ENCODE measurements at regions not wholly inside any gene's neighbourhood (a gene's known extent, or its start where the extent isn't known, plus 50 kb on each side); places are given as distances from the start of the nearest gene placed in this dataset.

DNA sequence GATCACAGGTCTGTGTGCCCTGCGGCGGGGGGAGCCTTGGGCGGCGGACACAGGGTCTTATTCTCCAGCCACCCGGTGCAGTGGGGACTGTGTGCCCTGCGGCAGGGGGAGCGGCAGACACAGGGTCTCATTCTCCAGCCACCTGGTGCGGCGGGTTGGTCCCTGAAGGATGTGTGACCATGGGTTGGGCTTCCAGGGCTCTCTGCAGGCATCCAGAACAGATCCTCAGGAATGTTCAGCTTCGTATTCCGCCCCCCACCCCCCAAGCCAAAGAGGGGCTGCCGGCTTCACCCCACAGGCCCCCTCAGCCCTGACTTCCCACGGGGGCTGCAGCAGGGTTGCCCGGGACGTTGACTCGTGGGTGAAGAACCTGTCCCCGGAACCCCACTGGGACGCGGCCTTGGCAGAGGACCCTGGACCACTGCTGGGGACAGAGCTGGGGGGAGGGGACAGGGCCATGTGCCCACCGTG lies 154.5 kb upstream of the PPP2R2D start:
- TF ChIP-seq, protein P1, sequence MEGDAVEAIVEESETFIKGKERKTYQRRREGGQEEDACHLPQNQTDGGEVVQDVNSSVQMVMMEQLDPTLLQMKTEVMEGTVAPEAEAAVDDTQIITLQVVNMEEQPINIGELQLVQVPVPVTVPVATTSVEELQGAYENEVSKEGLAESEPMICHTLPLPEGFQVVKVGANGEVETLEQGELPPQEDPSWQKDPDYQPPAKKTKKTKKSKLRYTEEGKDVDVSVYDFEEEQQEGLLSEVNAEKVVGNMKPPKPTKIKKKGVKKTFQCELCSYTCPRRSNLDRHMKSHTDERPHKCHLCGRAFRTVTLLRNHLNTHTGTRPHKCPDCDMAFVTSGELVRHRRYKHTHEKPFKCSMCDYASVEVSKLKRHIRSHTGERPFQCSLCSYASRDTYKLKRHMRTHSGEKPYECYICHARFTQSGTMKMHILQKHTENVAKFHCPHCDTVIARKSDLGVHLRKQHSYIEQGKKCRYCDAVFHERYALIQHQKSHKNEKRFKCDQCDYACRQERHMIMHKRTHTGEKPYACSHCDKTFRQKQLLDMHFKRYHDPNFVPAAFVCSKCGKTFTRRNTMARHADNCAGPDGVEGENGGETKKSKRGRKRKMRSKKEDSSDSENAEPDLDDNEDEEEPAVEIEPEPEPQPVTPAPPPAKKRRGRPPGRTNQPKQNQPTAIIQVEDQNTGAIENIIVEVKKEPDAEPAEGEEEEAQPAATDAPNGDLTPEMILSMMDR (IDR thresholded peaks at IDR 0.05), result no peak

DNA sequence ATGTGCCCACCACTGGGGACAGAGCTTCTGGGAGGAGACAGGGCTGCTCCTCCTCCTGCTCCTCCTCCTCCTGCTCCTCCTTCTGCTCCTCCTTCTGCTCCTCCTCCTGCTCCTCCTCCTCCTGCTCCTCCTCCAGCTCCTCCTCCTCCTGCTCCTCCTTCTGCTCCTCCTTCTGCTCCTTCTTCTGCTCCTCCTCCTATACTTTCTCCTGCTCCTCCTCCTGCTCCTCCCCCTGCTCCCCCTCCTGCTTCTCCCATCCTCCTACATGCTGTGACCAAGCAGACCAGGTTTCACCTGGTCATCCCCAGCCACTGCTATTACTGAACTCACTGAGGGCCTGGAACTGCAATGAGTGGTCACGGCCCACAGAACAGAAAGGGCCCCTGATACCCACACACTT lies 154.0 kb upstream of the PPP2R2D start:
- TF ChIP-seq, protein P1 (IDR thresholded peaks at IDR 0.05), result no peak

DNA sequence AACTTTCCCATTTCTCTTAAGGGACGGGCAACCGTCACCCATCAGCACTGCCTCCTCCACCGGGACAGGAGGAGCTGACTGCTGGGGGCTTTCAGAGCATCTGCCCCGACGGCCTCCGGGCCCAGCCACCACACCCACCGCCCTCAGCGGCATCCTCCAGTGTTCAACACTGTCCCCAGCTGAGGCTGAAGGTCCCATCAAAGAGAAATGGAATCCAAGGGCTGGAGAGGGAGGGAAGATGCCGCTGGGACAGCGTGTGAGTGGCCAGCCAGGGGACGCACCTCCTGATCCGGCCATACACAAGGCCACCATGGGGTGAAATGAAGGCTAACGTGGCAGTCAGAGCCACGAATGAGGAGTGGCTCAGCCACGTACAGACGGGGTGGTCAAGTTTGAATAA lies 153.6 kb upstream of the PPP2R2D start:
- TF ChIP-seq, protein P1 (IDR thresholded peaks at IDR 0.05), result no peak

DNA sequence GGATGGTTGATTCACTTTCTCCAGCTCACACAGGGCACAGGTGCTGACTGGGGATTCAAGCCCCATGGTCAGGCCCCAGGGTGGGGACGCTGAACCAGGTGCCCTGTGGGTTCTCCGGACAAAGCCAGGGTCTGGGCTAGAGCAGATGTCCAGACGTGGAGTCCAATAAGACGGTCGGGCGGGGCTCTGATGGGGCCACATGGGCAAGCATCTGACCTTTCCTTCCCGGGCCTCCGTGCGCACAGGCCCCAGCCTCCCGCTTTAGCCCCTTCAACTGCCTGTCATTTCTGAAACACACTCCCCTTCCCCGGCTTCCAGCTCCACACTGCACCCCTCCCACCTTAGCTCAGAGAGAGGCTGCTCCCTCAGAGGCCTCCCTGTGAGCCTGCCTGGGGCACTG lies 153.0 kb upstream of the PPP2R2D start:
- TF ChIP-seq, protein P1 (IDR thresholded peaks at IDR 0.05), result no peak

DNA sequence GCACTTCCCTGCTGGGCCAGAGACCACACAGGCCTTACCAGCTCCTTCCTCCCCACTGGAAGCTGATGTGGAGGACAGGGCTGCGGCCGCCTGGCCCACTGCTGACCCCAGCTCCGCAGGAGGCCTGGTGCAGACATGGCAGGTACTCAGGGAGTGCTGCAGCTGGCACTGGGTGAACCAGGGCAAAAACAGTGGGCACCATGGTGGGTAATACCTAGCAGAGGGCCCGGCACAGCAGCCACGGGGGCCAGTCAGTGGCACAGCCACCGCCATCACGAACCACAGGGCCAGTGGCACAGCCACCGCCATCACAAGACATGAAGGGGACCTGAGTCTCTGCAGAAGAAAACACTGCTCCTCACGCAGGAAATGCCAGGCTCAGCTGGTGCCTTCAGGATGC lies 152.6 kb upstream of the PPP2R2D start:
- TF ChIP-seq, protein P1 (IDR thresholded peaks at IDR 0.05), result no peak

DNA sequence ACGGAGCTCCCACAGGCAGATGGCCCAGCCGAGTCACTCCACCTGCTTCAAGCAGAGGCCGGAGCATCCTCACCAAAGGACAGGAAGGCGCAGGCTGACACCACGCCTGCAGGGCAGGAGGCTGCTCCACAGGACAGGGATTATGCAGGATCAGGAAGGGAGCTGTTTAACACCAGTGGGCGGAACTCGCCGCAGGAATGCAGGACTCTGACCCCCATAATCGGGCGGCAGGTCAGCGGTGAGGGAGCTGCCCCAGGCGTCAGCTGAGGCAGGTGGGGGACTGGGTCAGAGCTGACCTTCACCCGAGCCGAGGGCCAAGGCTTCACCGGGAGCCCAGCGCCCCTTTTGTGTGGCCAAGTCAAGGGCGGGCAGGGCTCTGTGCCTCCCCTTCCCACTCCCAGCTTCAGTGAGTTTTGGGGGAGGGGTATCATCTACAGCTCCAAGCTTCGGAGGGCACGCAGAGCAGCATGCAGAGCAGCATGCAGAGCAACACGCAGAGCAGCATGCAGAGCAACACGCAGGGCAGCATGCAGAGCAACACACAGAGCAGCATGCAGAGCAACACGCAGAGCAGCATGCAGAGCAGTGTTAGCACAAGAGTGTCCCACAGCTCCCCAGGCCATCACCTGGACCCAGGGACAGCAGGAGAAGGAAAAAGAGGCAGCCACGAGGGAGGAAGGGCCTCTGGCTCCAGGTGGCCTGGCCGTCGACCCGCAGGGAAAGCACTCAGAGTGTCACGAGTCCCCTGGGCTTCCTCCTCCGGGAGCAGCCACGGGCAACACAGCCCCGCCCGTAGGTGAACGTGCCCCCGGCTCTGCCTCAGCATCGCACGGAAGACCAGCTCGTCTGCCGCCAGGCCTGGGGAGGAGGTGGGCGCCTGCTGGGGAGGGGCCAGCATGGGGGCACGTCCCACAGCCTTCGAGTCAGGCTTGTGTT lies 151.7 kb upstream of the PPP2R2D start:
- TF ChIP-seq, protein P1 (IDR thresholded peaks at IDR 0.05), result no peak

DNA sequence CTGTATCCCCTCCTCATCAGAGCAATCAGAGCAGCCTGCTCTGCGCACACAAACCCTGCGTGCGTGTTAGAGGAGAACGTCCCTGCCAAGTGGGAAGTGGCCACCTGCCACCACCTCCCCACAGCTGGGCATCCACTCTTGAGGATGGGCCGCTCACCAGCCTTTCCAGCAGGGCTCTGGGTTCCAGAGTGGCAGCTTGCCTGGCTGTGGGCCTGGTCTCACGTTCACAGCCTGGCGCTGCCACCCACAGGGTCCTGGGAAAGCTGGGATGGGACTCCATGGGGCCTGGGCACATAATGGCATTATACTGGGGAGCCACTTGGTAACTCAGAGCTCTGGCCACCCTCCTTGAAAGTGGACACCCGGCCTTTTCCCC lies 151.1 kb upstream of the PPP2R2D start:
- TF ChIP-seq, protein P1 (IDR thresholded peaks at IDR 0.05), result no peak

All from LNCAP (cell line).